GM21825 (cell line): ENCODE measurements at regions not wholly inside any gene's neighbourhood (a gene's known extent, or its start where the extent isn't known, plus 50 kb on each side); places are given as distances from the start of the nearest gene placed in this dataset.
"Not testable (repeated sequence)": the region's sequence is repeated elsewhere in the genome, so short reads cannot be mapped to it uniquely, and the experiment has no call there.

Source experiments
- ATAC-seq: cut with Tn5 transposase; IDR thresholded peaks from one replicate; pipeline ENCODE4 v1.9.1; 2021; ENCODE audit warnings: mild to moderate bottlenecking, moderate library complexity; ENCODE audit not compliant: unreplicated experiment

- no peak for ATAC-seq
Observed at GRCh38 chr10:4280461-4281189, 495.6 kb upstream of the KLF6 start.

DNA sequence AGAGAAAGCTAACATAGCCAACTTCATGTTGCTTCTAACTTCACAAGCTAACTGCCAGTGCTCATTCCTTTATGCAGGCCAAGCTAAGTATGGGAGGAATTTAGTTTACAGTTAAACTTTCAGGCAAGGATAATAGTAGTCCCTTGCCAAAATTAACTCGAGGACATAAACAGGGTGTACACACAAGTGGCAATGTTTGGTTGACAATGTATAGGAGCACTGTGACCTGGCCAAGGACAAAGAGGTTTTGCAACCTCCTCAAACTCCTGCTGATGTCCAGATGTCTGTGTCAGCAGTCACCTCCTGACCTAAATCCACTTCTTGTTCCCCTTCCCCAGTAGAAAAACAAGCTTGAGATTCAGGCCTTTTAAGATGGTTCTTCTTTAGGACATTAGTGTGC, 494.6 kb upstream of the KLF6 start:
- no peak for ATAC-seq

GRCh38 chr10:4278186-4278585, 493.2 kb upstream of the KLF6 start:
- no peak for ATAC-seq

- ATAC-seq, result no peak
Observed at GRCh38 chr10:4276151-4276550, 491.1 kb upstream of the KLF6 start.

GRCh38 chr10:4274671-4275070, 489.7 kb upstream of the KLF6 start:
- ATAC-seq, result not testable (repeated sequence)

GRCh38 chr10:4271193-4271592, 486.2 kb upstream of the KLF6 start:
- no peak for ATAC-seq

GRCh38 chr10:4270116-4270515, 485.1 kb upstream of the KLF6 start:
- no peak for ATAC-seq

DNA sequence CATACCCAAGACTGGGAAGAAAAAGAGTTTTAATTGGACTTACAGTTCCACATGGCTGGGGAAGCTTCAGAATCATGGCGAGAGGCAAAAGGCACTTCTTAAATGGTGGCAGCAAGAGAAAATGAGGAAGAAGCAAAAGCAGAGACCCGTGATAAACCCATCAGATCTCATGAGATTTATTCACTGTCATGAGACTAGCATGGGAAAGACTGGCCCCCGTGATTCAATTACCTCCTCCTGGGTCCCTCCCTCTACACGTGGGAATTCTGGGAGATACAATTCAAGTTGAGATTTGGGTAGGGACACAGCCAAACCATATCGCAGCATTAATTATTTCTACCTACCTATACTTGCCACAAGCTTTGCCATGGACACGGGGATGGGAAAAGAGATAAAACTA, 483.5 kb upstream of the KLF6 start:
- ATAC-seq, result not testable (repeated sequence)

GRCh38 chr10:4267086-4267773, 482.2 kb upstream of the KLF6 start:
- no peak for ATAC-seq

GRCh38 chr10:4266416-4267085, 481.5 kb upstream of the KLF6 start:
- ATAC-seq, result no peak

DNA sequence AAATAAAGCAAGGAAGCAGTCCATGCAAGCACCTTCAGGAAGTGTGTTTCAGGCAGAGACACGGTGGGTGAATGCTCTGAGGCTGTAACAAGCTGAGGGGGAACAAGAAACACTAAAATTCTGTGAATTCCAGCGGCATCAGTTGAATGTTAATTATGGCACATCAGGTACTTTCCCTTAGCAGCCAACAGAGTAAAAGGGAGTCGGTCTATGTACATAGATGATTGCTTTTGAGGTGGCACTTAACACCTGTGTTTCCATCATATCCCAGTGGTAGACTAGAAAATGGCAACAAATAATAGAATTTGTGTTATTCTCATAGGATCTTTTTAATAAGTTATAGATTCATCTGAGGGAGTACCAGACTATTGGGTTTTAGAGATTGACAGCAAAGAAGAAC, 481.0 kb upstream of the KLF6 start:
- ATAC-seq, result no peak

DNA sequence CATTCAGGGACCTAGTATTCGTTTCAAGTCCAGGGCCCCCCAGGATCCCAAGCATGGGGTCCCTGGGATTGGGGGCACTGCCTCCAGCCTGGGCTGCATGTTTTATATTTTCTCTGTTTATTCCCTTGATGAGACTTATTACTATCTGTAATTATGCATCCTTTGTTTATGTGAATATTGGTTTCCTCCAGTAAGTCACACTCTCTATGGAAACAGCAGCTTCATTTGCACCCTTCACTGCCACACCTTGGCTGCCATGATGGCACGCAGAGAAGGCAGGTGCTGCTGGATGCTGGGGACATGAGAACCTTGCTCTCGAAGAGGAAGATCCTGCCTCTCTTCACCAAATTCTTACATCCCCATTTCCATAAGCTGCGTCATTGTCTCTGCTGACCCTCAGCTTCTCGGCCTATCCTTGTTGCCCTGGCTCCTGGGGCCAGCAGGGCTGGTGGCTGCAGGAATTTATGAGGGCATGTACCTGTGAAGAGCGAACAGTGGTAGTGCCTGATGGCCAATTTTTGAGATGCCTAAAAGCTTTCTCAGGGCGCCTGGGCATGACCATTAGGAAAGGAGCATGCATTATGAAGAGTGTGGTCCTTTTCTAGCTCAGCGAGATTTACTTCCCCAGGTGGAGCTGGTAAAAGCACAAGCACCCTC, 479.3 kb upstream of the KLF6 start:
- ATAC-seq, result no peak

GRCh38 chr10:4263601-4263921, 478.6 kb upstream of the KLF6 start:
- no peak for ATAC-seq

- no peak for ATAC-seq
Observed at GRCh38 chr10:4262870-4263600, 478.0 kb upstream of the KLF6 start.

GRCh38 chr10:4262449-4262848, 477.4 kb upstream of the KLF6 start:
- ATAC-seq, result no peak

GRCh38 chr10:4260483-4261124, 475.6 kb upstream of the KLF6 start:
- no peak for ATAC-seq

GRCh38 chr10:4257939-4258465, 473.0 kb upstream of the KLF6 start:
- ATAC-seq, result no peak

DNA sequence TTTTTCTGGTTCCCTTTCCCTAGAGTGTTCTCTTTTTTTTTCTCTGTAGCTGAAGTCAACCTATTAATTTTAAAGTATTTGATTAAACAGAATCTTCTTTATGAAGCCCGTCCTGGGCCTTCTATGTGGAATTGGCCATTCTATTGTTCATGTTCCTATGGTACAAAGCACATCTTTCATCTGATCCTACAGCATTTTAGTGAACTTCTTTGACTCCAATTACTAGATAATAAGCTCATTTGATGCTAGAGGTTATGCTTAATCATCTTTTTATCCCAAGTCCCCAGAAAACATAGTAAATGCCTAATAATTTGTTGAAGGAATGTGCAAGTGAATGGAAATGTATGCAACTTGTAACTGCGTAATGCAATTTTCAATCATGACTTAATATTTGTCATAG, 472.0 kb upstream of the KLF6 start:
- no peak for ATAC-seq

GRCh38 chr10:4255751-4256150, 470.7 kb upstream of the KLF6 start:
- ATAC-seq, result no peak
